GM19324 (cell line): ENCODE measurements at regions not wholly inside any gene's neighbourhood (a gene's known extent, or its start where the extent isn't known, plus 50 kb on each side); places are given as distances from the start of the nearest gene placed in this dataset.
"Not testable (repeated sequence)": the region's sequence is repeated elsewhere in the genome, so short reads cannot be mapped to it uniquely, and the experiment has no call there.

Experiments
- ATAC-seq: cut with Tn5 transposase; IDR thresholded peaks from one replicate; pipeline ENCODE4 v1.9.1; 2021; ENCODE audit warnings: mild to moderate bottlenecking, moderate library complexity; ENCODE audit not compliant: unreplicated experiment, low FRiP score

- no peak for ATAC-seq
These were observed 114.0 kb upstream of the MTAP start for GRCh38 chr9:21688108-21689102.

GRCh38 chr9:21689854-21690253 is 112.6 kb upstream of the MTAP start:
- ATAC-seq = no peak

GRCh38 chr9:21690561-21690960 is 111.9 kb upstream of the MTAP start:
- ATAC-seq = no peak

GRCh38 chr9:21692390-21692789 is 110.0 kb upstream of the MTAP start:
- no peak for ATAC-seq

- no peak for ATAC-seq
These were observed 108.0 kb upstream of the MTAP start for GRCh38 chr9:21694424-21694823.

GRCh38 chr9:21695443-21695842 is 107.0 kb upstream of the MTAP start:
- no peak for ATAC-seq

GRCh38 chr9:21695874-21696341 is 106.5 kb upstream of the MTAP start:
- no peak for ATAC-seq

GRCh38 chr9:21696411-21696871 is 106.0 kb upstream of the MTAP start:
- no peak for ATAC-seq

- ATAC-seq = no peak
These were observed 94.2 kb upstream of the MTAP start for GRCh38 chr9:21708260-21708711.

- no peak for ATAC-seq
These were observed 93.6 kb upstream of the MTAP start for GRCh38 chr9:21708856-21709255.

- ATAC-seq = peak; percentile 73
These were observed 92.9 kb upstream of the MTAP start for GRCh38 chr9:21709464-21710058.

GRCh38 chr9:21710548-21711191 is 91.8 kb upstream of the MTAP start:
- no peak for ATAC-seq

- no peak for ATAC-seq
These were observed 90.9 kb upstream of the MTAP start for GRCh38 chr9:21711504-21711903.

GRCh38 chr9:21715408-21715807 is 87.0 kb upstream of the MTAP start:
- ATAC-seq = no peak

- no peak for ATAC-seq
These were observed 81.7 kb upstream of the MTAP start for GRCh38 chr9:21720758-21721157.

GRCh38 chr9:21727411-21727810 is 75.0 kb upstream of the MTAP start:
- ATAC-seq = not testable (repeated sequence)

GRCh38 chr9:21728781-21729180 is 73.7 kb upstream of the MTAP start:
- ATAC-seq = no peak

GRCh38 chr9:21729648-21730047 is 72.8 kb upstream of the MTAP start:
- ATAC-seq = no peak

- ATAC-seq = no peak
These were observed 71.5 kb upstream of the MTAP start for GRCh38 chr9:21730899-21731298.

- ATAC-seq = no peak
These were observed 61.3 kb upstream of the MTAP start for GRCh38 chr9:21741151-21741550.

- no peak for ATAC-seq
These were observed 58.1 kb upstream of the MTAP start for GRCh38 chr9:21744320-21744719.
